Kidney (tissue), 13 donors: ENCODE measurements at regions not wholly inside any gene's neighbourhood (a gene's known extent, or its start where the extent isn't known, plus 50 kb on each side); places are given as distances from the start of the nearest gene placed in this dataset.

Experiments
- DNase-seq, 5 donors: peaks; one replicate each; pipeline ENCODE4 v3.0.0-alpha.2; 2013 to 2020
- FAIRE-seq: peaks from 2 replicates; lab custom pipeline; 2012; peaks lifted over from hg19 to GRCh38; lab: Jason Lieb, UNC
- H3K27ac ChIP-seq, 2 donors: one replicate each; pipeline ENCODE4 v1.7.0; 2013; ENCODE audit warnings: low read depth in 2 of 2, low read length in 2 of 2, inconsistent platforms in 1 of 2
- H3K27me3 ChIP-seq: one replicate; pipeline ENCODE4 v1.7.1; 2013; ENCODE audit warnings: low read length, inconsistent platforms; ENCODE audit not compliant: control insufficient read depth, insufficient read depth
- H3K36me3 ChIP-seq, 3 donors: one replicate each; pipeline versions ENCODE4 v1.7.0 to v1.7.1; 2013; ENCODE audit warnings: low read length in 3 of 3, control low read depth in 1 of 3, inconsistent platforms in 1 of 3; ENCODE audit not compliant: insufficient read depth in 3 of 3, control insufficient read depth in 2 of 3
- H3K4me1 ChIP-seq, 3 donors: one replicate each; pipeline versions ENCODE4 v1.7.0 to v1.7.1; 2013; ENCODE audit warnings: low read length in 3 of 3, inconsistent platforms in 1 of 3, low read depth in 1 of 3; ENCODE audit not compliant: control insufficient read depth in 2 of 3, insufficient read depth in 2 of 3
- H3K4me3 ChIP-seq, 3 donors: one replicate each; pipeline versions ENCODE4 v1.7.0 to v1.8.1; 2013; ENCODE audit warnings: low read length in 3 of 3, control low read depth in 1 of 3, inconsistent platforms in 1 of 3
- H3K9ac ChIP-seq, 3 donors: one replicate each; pipeline versions ENCODE4 v1.7.0 to v1.7.1; 2013; ENCODE audit warnings: low read length in 3 of 3, control low read depth in 1 of 3, inconsistent platforms in 1 of 3
- H3K9me3 ChIP-seq, 3 donors: one replicate each; pipeline versions ENCODE4 v1.7.0 to v1.7.1; 2013; ENCODE audit warnings: low read length in 3 of 3, control low read depth in 1 of 3, inconsistent platforms in 1 of 3; ENCODE audit not compliant: control insufficient read depth in 2 of 3, insufficient read depth in 1 of 3
- CTCF ChIP-seq: IDR thresholded peaks from 3 replicates; pipeline ENCODE4 v1.5.1; 2012; ENCODE audit warnings: mild to moderate bottlenecking, moderate library complexity, borderline replicate concordance; ENCODE audit not compliant: insufficient read depth; ENCODE audit errors: extremely low read depth
- intact Hi-C: fragments of 100-400 bp; cut with DNase I; formaldehyde crosslinking; loops from one replicate; pipeline ENCODE4 v1.11.1; 2022
- donor health status: control.
- donor health status: control.
- donor health status: control.
- donor health status: control.
- donor health status: control.
- donor health status: DM: yes; HTN: yes; CAD: no.
- donor health status: Normal renal cell carcinoma (clear cell type).

GRCh38 chr1:29597861-29598260 is 361.5 kb downstream of the PTPRU start:
- Histone ChIP-seq H3K4me1 (no peaks in the 10 kb centered on the region), H3K4me3 (no peak overlapping the region), H3K27ac (no peak overlapping the region), H3K27me3 (no peaks in the 10 kb centered on the region), H3K36me3 (no peaks in the 10 kb centered on the region), H3K9ac (no peak overlapping the region), H3K9me3 (no peaks in the 10 kb centered on the region)
- no peak for TF ChIP-seq CTCF
- DNase-seq (no peak), FAIRE-seq (no peak)
- intact Hi-C loops: no loop called here

GRCh38 chr1:29593601-29594382 is 357.5 kb downstream of the PTPRU start:
- no peaks in the 10 kb centered on the region for H3K4me1 ChIP-seq
- intact Hi-C loops: no loop called here
- no peak for DNase-seq

GRCh38 chr1:29592731-29593130 is 356.4 kb downstream of the PTPRU start:
- H3K36me3 ChIP-seq: no peaks in the 10 kb centered on the region
- no peak for DNase-seq
- no peaks in the 10 kb centered on the region for H3K4me1 ChIP-seq
- no peaks in the 10 kb centered on the region for H3K9me3 ChIP-seq
- H3K27ac ChIP-seq: no peak overlapping the region
- H3K9ac ChIP-seq: no peak overlapping the region
- intact Hi-C loops: no loop called here
- H3K27me3 ChIP-seq: no peaks in the 10 kb centered on the region
- H3K4me3 ChIP-seq: no peak overlapping the region
- no peak for TF ChIP-seq CTCF
- FAIRE-seq: no peak

More at GRCh38 chr1:29593601-29594382, 357.5 kb downstream of the PTPRU start:
- no peak for FAIRE-seq
- H3K4me3 ChIP-seq: no peak overlapping the region
- H3K27ac ChIP-seq: no peak overlapping the region
- H3K27me3 ChIP-seq: no peaks in the 10 kb centered on the region
- H3K36me3 ChIP-seq: no peaks in the 10 kb centered on the region
- TF ChIP-seq CTCF: no peak
- H3K9ac ChIP-seq: no peak overlapping the region
- no peaks in the 10 kb centered on the region for H3K9me3 ChIP-seq
